Aorta (tissue), 5 donors: ENCODE measurements at regions not wholly inside any gene's neighbourhood (a gene's known extent, or its start where the extent isn't known, plus 50 kb on each side); places are given as distances from the start of the nearest gene placed in this dataset.

ENCODE experiments used
- ATAC-seq: fragments of 200-7000 bp; cut with Tn5 transposase; one replicate; pipeline ENCODE4 v1.9.1; 2022; ENCODE audit warnings: moderate library complexity; ENCODE audit not compliant: low FRiP score
- DNase-seq, 2 donors: peaks; one replicate each; pipeline ENCODE4 v3.0.0-alpha.2; 2020
- H3K27ac ChIP-seq, 2 donors: one replicate each; pipeline ENCODE4 v1.5.1; 2013; ENCODE audit warnings: low read length in 2 of 2, mild to moderate bottlenecking in 2 of 2, moderate library complexity in 2 of 2, control low read depth in 1 of 2, inconsistent platforms in 1 of 2, low read depth in 1 of 2
- H3K27me3 ChIP-seq, 2 donors: one replicate each; pipeline ENCODE4 v1.6.1; 2013; ENCODE audit warnings: control low read depth in 1 of 2, low read length in 1 of 2, mild to moderate bottlenecking in 1 of 2, moderate library complexity in 1 of 2; ENCODE audit not compliant: insufficient read depth in 2 of 2, control insufficient read depth in 1 of 2
- H3K36me3 ChIP-seq, 2 donors: one replicate each; pipeline ENCODE4 v1.6.1; 2013; ENCODE audit warnings: control low read depth in 1 of 2, low read length in 1 of 2, mild to moderate bottlenecking in 1 of 2; ENCODE audit not compliant: insufficient read depth in 2 of 2, control insufficient read depth in 1 of 2
- H3K4me1 ChIP-seq, 2 donors: one replicate each; pipeline ENCODE4 v1.6.1; 2013; ENCODE audit warnings: low read length in 2 of 2, control low read depth in 1 of 2, mild to moderate bottlenecking in 1 of 2, moderate library complexity in 1 of 2; ENCODE audit not compliant: insufficient read depth in 2 of 2, control insufficient read depth in 1 of 2
- H3K4me3 ChIP-seq, 2 donors: one replicate each; pipeline ENCODE4 v1.5.1; 2013; ENCODE audit warnings: low read length in 2 of 2, control low read depth in 1 of 2, mild to moderate bottlenecking in 1 of 2
- H3K9me3 ChIP-seq: one replicate; pipeline ENCODE4 v1.6.1; 2013; ENCODE audit warnings: mild to moderate bottlenecking, low read length; ENCODE audit not compliant: control insufficient read depth
- WGBS, 2 donors: extraction: QIAGEN DNeasy Blood & Tissue Kit; methylation state at CpG; one replicate each; pipeline ENCODE4 v1.1.7; 2013; 5-methylcytosine and 5-hydroxymethylcytosine counted together
- intact Hi-C, 2 donors: fragments of 100-400 bp; cut with DNase I; formaldehyde crosslinking; loops; one replicate each; pipeline versions ENCODE4 v1.14.2 to v1.15.0; 2022
- donor health status: healthy with polysubstance abuse.
- donor health status: Bipolar disorder and iron deficiency.
- donor health status: DM: no; HTN: no; CAD: no.
- donor health status: DM: no; HTN: no; CAD: no.
- donor health status: DM: yes; HTN: yes; CAD: no.

DNA sequence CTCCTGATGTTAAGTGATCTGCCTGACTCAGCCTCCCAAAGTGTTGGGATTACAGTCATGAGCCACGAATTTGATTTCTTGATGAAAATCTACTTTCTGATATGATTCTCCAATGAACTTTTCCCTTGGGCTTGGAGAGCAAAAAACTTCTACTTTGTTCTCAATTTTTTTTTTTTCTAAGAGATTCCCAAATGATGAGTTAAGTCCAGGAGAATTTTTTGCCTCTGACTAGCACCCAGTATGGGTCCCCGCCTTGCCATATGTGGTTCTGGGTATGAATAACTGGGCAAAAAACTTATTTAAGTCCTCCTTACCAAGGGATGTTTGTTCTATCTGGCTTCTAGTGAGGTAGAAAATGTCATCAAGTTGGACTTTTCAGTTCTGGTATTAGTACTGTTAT lies 147.9 kb upstream of the LYZL1 start:
- H3K27me3 ChIP-seq = no peaks in the 10 kb centered on the region
- H3K4me3 ChIP-seq = no peak overlapping the region
- WGBS, 2 donors = 7 to 10% methylated on average over 2 of the region's 2 CpGs
- ATAC-seq = no peak
- no peaks in the 10 kb centered on the region for H3K36me3 ChIP-seq
- no peak for DNase-seq
- intact Hi-C loops = loop anchor here in 1 of 2 donors (10.0 kb wide), 1 partner anchor 164 kb away; no protein-coding TSS in a partner anchor
- peaks cover 1% of the 10 kb centered on the region for H3K9me3 ChIP-seq
- H3K27ac ChIP-seq = peak overlapping the region in 1 of 2 donors; percentile 49
- no peaks in the 10 kb centered on the region for H3K4me1 ChIP-seq

DNA sequence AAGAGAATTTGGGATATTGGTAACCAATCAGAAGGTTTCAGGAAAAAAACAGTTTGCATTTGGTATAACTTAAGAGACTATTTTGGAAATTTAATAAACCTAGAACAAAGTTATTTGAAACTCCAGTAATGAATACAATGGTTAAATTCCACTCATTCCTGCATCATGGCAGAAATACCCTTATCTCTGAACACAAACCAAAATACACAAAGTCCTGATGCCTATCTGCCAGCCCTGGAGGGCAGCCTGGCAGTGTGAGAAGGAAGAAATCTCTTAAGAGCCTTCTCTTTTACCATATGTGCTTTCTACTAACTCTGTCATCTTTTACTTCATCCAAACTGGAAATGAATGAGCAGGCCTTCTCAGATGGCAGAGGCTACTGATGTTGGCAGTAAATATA lies 147.1 kb upstream of the LYZL1 start:
- Histone ChIP-seq H3K36me3 (no peaks in the 10 kb centered on the region), H3K4me3 (no peak overlapping the region), H3K27me3 (no peaks in the 10 kb centered on the region), H3K9me3 (no peaks in the 10 kb centered on the region), H3K4me1 (no peaks in the 10 kb centered on the region), H3K27ac (no peak overlapping the region)
- no peak for ATAC-seq
- intact Hi-C loops = loop anchor here in 1 of 2 donors (10.0 kb wide), 1 partner anchor 163 kb away; no protein-coding TSS in a partner anchor
- DNase-seq = no peak

DNA sequence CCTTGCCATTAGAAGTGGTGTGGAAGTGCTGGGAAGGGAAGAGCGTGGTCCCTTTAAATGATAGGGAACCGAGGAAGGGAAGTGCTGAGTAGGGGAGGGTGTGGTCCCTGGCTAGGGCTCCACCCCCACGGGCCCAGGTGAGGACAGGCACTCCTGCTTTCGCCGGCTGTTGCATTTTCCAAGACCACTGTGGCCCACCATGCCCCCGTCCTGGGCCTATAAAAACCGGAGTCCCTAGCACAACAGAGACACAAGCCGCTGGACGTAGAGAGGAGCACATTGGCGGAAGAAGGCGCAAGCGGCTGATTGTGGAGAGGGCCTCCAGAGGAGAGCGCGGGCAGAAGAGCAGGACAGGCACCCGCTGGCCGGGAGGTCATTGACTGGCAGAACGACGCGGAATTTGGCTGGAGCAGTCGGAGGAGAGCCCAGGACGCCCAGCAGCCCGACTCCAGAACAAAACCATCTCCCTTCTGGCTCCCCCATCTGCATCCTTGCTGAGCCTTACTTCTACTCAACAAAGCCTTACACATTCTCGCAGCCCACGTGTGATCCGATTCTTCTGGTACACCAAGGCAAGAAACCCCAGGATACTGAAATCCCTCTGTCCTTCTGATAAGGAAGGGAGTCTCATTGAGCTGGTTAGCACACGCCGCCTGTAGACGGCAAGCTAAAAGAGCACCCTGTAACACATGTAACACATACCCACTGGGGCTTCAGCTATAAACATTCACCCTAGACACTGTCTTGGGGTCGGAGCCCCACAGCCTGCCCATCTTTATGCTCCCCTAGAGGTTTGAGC lies 146.2 kb upstream of the LYZL1 start:
- no peaks in the 10 kb centered on the region for H3K9me3 ChIP-seq
- peak; percentile 29 for ATAC-seq
- no peak overlapping the region for H3K27ac ChIP-seq
- no peaks in the 10 kb centered on the region for H3K27me3 ChIP-seq
- no peak for DNase-seq
- no peak overlapping the region for H3K4me3 ChIP-seq
- no peaks in the 10 kb centered on the region for H3K4me1 ChIP-seq
- no peaks in the 10 kb centered on the region for H3K36me3 ChIP-seq
- WGBS, 2 donors = 93 to 95% methylated on average over 29 of the region's 29 CpGs
- intact Hi-C loops = loop anchor here in 1 of 2 donors (10.0 kb wide), 1 partner anchor 162 kb away; no protein-coding TSS in a partner anchor

- no peak for DNase-seq
- H3K4me1 ChIP-seq = peaks cover 0 to 1% of the 10 kb centered on the region in 2 donors
- H3K27ac ChIP-seq = no peak overlapping the region
- H3K9me3 ChIP-seq = no peaks in the 10 kb centered on the region
- H3K27me3 ChIP-seq = no peaks in the 10 kb centered on the region
- no peak for ATAC-seq
- no peak overlapping the region for H3K4me3 ChIP-seq
- 66 to 73% methylated on average over 2 of the region's 2 CpGs for WGBS, 2 donors
- H3K36me3 ChIP-seq = no peaks in the 10 kb centered on the region
- intact Hi-C loops = loop anchor here in 1 of 2 donors (10.0 kb wide), 1 partner anchor 161 kb away; no protein-coding TSS in a partner anchor
These were observed 144.7 kb upstream of the LYZL1 start for GRCh38 chr10:29144126-29144525.

GRCh38 chr10:29146311-29147100 lies 142.4 kb upstream of the LYZL1 start:
- DNase-seq = no peak
- Histone ChIP-seq H3K4me3 (no peak overlapping the region), H3K9me3 (no peaks in the 10 kb centered on the region), H3K36me3 (no peaks in the 10 kb centered on the region), H3K27me3 (no peaks in the 10 kb centered on the region), H3K27ac (no peak overlapping the region), H3K4me1 (peaks cover 0 to 3% of the 10 kb centered on the region in 2 donors)
- WGBS, 2 donors = 95 to 96% methylated on average over 3 of the region's 3 CpGs
- intact Hi-C loops = loop anchor here in 1 of 2 donors (10.0 kb wide), 1 partner anchor 158 kb away; no protein-coding TSS in a partner anchor
- ATAC-seq = no peak

DNA sequence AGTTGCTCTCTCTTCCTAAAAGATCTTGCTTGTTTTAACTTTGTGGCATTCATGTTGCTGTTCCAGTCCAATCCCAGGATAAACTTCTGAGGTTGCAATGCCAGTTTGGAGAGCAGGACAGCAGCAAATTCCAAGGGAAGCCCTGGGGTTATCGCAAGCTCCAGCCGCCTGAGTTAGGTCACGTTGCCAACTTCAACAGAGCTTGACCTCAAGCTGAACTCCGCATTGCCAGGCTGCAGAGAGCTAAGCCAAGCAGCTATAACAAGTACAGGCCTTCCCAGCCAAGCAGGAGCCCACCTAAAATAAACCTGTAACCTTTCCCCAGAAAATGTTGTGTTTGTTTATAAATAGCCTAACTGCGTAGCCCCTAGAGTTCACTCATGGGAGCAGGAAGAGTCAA lies 138.9 kb upstream of the LYZL1 start:
- Histone ChIP-seq H3K4me3 (no peak overlapping the region), H3K9me3 (no peaks in the 10 kb centered on the region), H3K36me3 (no peaks in the 10 kb centered on the region), H3K27me3 (no peaks in the 10 kb centered on the region), H3K4me1 (peaks cover 0 to 3% of the 10 kb centered on the region in 2 donors), H3K27ac (peak overlapping the region in 1 of 2 donors; percentile 44)
- DNase-seq = peak; percentile 60 to 77
- intact Hi-C loops = no loop called here
- ATAC-seq = peak; percentile 54
- 5% methylated on average over 5 of the region's 5 CpGs for WGBS, 2 donors

DNA sequence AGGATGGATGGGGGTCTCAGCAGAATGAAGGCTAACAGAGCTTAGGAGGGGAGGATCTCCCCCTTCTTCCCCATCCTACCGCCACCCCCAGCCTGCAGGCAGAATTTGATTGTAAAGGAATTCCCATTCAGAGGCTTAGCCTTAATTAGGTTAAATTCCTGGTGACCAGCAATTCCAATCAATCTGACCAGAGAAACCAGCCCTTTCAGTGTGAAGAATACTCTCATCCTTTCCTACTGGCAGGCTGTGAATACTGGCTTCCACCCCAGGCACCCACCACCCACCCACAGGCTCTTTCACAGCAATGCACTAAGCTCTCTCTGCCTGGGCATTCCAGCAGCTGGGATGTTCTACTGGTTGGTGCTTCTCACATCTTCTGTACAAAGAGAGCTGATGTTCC lies 137.9 kb upstream of the LYZL1 start:
- Histone ChIP-seq H3K9me3 (no peaks in the 10 kb centered on the region), H3K27me3 (no peaks in the 10 kb centered on the region), H3K4me1 (peaks cover 0 to 3% of the 10 kb centered on the region in 2 donors), H3K27ac (no peak overlapping the region), H3K4me3 (no peak overlapping the region), H3K36me3 (no peaks in the 10 kb centered on the region)
- ATAC-seq (no peak), DNase-seq (no peak)
- 100% methylated on average over 1 of the region's 1 CpG for WGBS, 2 donors
- intact Hi-C loops = no loop called here

GRCh38 chr10:29157321-29157720 lies 131.5 kb upstream of the LYZL1 start:
- H3K4me1 ChIP-seq = no peaks in the 10 kb centered on the region
- DNase-seq = no peak
- H3K4me3 ChIP-seq = no peak overlapping the region
- no peak overlapping the region for H3K27ac ChIP-seq
- ATAC-seq = no peak
- intact Hi-C loops = no loop called here
- peaks cover 0 to 3% of the 10 kb centered on the region in 2 donors for H3K27me3 ChIP-seq
- no peaks in the 10 kb centered on the region for H3K9me3 ChIP-seq
- WGBS, 2 donors = 90 to 95% methylated on average over 2 of the region's 2 CpGs
- H3K36me3 ChIP-seq = peaks cover 0 to 1% of the 10 kb centered on the region in 2 donors
